Activated CD4-positive, alpha-beta T cell treated with anti-CD3 and anti-CD28 coated beads for 1 hour (primary cell): ENCODE measurements at regions not wholly inside any gene's neighbourhood (a gene's known extent, or its start where the extent isn't known, plus 50 kb on each side); places are given as distances from the start of the nearest gene placed in this dataset.

ENCODE experiments used
- DNase-seq: peaks from one replicate; pipeline ENCODE4 v3.0.0-alpha.2; 2020

DNA sequence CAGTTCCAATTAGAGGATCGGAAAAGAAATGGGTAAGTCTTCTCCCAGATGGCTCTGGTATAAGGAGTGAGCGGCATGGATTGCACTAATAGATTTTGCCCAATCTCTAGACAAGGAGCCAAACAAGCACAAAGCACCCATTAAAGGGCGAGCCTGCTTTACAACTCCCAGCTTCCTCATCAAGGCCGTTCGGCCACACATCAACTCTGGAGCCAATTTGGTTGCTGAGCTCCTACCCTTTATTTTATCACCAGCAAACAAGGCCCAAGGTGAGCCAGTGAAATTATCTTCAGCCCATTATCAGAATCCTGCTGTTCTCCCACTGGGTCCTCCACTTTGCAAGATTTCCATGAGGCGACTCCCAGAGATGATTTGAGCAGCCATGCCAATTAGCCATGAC is 292.2 kb upstream of the NPVF start:
- no peak for DNase-seq

DNA sequence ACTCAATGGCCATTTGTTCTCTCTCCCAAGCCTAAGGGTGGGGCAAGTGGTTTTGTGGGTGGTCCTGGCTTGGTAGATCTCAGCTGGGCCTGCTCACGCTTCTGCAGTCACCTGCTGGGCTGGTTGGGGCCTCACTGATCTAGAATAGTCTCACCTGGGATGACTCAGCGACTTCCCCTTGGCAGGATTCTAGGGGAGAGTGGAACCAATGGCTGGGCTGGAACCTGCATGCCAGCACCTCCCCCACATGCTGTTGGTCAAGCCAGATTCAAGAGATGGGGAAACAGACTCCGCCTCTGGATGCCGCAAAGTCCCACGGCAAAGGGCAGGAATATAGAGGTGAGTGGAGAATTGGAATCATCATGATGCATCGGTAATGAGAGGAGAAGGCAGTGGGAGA is 292.9 kb upstream of the NPVF start:
- no peak for DNase-seq

DNA sequence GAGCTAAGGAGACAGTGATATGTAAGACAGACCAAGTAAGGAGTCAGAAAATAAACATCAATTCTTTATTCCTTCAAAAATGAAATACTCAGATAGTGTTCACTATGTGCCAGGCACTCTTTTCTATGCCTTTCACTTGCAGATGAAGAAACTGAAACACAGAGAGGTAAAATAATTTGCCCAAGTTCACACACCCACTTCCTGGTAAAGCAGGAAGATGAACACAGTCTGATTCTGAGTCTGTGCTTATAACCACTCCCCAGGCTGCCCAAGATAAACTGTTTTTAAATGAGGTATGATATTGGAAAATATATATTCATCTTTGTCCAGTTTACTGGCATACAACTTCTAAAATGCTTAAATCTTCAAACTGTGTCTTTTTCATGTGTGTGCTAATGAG is 294.4 kb upstream of the NPVF start:
- DNase-seq: no peak

DNA sequence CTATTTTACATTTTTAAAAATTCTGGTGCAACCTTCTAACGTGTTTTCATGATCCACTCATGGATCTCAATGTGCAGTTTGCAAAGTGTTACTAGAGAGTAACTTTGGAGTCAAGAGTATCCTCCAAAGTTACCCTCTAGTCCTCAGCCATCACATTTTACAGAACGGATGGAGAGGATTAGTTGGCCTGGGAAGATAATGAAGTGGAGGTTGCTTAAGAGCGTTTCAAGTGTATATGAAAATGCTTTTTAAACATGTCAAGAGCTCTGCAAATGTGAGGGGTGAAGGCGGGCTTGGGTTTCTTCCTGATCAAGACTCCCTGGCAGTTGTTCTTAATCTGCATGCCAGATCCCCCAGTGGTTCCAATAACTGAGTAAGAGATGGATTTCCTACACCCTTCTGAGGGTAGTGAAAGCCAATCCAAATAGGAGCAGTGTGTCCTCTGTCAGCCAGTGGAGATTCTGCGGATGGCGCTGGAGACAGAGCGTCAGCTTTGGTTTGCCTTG is 299.4 kb upstream of the NPVF start:
- DNase-seq: no peak

DNA sequence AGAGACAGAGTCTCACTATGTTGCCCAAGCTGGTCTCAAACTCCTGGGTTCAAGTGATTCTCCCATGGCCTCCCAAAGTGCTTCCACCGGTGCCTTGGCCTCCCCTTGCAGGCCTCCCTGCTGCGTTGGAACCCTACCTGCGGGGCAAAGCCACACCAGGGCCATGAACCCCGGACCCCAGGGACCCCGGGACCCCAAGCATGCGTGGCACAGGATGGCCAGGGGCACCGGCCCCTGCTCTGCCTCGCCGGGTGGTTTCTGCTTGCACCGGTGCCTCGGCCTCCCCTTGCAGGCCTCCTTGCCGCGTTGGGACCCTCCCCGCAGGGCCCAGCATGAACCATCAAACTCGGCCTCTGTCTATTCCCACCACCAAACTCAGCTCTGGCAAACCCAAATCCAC is 301.0 kb upstream of the NPVF start:
- DNase-seq: no peak

DNA sequence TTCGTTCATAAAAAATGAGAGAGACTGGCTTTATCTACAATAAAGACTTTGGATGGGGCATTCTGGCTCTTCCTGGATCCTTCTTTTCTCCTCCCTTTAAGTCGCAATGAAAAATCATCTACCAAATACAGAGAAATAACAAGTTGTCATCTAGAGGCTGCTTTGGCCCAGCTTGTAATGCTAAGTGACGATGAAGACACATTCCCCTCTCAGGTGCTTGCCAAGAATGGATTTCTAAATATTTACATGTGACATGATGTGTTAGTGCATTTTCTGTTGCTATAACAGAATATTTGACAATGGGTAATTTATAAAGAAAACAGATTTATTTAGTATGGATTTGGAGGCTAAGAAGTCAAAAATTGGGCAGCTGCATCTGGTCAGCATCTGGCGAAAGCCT is 308.6 kb upstream of the NPVF start:
- DNase-seq: no peak

DNA sequence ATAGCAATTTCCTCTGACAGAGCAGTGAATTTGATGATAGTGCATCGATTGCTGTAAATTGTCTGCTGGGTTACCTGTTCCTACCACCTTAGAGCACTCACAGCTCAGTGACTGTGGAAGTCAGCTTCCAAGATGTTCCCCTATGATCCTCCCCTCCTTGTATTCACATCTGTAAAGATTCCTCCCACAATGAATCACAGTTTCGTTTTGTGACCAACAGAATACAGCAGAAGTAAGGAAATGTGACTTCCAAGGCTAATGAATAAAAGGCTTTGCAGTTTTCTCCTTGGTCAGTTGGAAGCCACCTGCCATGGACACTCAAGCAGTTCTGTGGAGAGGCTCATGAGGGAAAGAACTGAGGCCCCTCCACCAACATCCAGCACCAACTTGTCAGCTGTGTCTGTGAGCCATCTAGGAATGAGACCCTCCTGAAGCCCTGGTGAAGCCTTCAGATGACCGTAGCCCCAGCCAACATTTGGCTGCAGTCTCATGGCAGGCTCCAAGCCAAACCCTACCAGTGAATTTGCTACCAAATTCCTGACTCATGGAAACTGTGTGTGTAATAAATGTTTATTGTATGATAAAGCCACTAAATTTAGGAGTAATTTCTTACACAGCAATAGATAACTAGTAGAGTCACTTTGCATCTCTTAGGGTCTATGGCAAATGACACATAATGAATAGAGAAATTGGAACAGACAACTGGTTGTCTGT is 309.5 kb upstream of the NPVF start:
- DNase-seq: no peak

DNA sequence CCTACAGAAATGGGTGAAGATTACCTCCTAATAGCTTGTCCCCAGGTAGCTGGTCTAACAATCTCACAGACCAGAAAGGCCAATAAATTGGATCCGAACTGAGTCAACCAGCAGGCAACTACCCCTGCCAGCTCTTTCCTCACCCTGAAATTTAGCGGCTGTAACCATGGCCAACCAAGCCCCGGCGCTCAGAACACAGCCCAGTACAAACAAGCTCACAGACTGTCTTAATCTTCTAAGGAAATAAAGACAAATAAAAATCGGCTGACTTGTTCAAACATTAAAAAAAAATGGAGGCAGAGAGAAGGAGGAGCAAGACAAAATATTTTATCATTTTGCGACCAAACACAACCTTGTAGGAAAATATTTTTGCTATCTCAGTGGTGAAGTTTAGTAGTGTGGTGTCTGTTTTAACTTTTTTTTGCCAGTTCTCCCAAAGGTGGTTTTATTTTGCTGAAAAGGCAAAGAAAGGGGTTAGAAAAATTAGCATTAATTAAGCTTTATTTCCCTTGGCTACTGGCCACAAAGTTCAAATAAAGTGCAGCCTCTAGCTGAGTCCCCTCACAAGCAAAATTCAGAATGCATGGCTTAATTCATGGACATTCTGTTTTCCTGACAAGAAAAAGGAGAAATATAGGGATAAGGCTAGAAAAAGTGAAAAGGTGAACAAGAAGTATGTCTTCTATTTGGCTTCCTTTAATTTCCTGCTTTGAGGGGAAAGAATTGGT is 313.0 kb upstream of the NPVF start:
- DNase-seq: no peak

DNA sequence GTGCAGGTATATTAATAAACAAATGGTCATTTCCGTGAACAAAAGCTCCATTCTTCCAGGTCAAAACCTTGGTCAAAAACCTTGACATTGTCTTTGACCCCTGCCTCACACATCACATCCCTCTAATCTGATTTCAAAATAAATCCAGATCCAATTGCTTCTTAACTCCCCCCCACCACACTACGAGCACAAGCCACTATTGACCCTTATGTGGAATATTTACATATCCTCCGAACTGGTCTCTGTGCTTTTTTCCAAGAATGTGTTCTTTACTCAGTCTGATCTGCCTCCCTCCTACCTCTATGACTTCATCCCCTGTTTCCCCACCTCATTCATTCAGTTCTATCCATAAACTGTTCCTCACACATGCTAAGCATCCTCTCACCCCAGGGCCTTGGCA is 313.6 kb upstream of the NPVF start:
- no peak for DNase-seq

DNA sequence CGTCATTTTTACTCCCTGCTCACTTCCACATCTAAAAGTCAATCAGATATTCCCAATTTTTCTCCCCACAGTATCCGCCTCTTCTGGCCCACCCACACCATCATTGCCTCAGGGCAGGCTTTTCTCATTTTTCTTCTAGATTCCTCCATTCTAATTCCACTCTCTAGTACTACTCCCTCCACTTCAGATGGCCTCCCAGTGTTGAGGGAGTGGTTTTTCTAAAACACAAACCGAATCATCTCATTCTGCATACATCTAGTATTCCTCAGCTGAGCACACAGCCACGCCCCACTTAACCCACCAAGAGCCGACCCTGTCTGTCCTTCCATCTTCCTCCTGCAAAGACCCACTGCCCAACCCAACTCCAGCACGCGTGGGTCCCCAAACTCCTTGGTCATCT is 314.9 kb upstream of the NPVF start:
- no peak for DNase-seq

DNA sequence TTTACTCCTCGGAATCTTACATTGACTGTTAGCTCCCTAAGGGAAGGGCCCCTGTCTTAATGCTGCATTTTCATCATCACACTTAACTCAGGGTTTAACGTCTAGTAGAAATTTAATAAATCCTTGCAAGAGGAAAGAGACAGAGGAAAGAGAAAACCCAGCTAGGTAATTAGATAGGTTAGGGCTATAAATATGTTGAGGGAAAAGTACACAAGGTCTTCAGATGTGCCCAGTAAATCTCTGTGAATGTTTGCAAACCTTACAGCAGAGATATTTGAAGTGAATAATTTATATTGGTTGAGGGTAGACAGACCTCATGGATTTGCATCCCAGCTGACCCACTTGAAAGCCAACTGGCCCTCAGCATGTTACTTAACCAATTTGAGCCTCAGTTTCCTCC is 315.5 kb upstream of the NPVF start:
- DNase-seq: no peak

DNA sequence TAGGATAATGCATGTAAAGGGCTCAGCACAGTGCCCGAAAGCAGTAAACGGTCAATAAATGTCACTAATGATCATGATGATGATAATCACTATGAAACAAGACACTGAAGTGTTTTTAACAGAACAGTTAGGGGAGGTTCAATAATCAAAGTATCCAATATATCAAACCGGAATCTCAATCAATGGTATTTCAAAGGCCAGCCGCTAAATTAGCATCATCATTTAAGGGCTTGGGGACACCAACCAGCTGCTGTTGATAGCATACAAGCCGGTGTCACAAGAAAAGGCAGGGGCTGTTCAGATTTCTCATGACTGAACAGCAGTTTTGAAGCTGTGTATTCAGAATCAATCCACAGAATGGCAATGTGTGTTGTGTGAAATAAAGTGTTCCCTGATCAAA is 316.0 kb upstream of the NPVF start:
- DNase-seq: no peak

DNA sequence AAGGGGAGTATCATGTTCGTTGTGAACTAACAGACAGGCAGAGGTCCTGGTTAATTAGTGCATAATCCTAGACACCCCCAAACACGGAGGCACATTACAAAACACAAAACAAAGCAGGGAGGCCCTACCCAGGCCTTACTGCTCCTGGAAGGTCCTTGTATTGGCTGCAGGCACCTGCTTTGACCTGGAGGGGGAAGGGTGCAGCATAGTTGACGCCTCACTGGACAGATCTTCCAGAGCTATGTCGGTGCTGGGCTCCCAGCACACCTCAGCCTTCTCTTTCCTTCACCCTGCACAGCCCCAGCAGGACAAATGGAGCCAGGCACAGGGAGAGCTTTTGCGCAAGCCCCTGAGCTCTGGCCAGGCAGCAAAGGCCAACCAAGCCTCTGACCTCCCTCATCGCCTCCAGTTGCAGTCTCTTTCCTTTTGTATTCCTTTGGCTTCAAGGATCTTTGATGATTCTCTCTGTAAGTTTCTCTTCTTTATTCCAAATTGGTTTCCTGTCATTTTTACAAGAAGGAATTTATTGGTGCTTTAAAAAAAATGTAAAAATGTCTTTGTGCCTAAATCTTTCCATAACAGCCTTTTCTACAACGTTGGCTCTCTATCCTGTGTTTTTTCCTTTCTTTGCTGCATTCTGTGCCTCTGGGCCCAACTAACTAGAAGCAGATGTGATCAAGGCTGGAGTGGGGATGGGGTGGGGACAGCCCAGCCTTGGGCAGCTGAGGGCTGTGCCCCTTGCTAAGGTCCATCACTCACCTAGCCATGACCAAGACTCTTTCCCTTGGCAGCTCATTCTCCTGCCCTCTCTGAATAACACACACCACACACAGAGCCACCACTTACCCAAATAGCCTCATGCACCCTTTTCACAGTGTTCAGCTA is 317.1 kb upstream of the NPVF start:
- no peak for DNase-seq

DNA sequence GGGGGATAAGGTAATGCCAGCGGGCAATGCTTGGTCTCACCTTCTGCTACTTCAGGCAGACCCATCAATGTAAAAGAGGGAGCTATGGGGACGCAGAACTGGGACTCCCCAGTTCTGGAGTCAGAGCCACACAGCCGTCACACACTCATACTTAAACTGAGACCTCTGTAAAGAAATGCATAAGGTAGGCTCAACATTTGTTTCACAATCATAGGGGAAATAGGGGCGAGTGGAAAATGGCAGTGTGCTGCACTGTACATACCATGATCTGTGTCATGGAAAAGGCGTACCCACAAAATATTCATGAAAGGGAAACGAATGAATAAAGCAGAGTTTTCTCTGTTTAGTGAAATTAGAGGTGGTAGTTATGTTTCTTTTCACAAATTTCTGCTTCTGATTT is 318.0 kb upstream of the NPVF start:
- DNase-seq: no peak

DNA sequence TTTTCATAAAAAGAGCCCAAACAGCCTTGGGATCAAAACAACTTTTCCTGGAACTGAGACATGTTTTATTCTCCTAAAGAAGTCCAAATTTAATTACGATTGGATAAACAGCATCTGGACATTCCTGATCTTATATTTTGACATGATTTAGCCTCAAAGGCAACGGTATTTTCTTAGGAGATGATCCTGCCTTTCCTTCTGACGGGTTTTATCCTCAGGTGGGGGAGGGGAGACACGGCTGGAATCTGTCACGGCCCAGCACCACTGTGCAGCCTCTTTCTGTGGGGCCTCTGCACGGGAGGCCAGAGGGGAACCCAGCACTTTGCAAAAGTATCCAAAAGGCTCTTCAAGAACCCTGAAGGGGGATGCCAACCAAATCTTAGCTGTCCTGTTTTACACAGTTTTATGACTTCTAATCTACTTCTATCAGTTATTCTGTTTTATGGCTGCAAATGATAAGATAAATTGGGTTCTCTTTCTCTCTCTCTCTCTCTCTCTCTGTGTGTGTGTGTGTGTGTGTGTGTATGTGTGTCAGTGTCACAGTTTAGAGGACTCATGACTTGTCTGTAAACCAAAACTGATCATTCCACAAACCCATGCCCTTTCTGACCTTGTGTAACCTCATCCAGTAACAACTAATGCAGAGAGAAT is 321.1 kb upstream of the NPVF start:
- DNase-seq: no peak

DNA sequence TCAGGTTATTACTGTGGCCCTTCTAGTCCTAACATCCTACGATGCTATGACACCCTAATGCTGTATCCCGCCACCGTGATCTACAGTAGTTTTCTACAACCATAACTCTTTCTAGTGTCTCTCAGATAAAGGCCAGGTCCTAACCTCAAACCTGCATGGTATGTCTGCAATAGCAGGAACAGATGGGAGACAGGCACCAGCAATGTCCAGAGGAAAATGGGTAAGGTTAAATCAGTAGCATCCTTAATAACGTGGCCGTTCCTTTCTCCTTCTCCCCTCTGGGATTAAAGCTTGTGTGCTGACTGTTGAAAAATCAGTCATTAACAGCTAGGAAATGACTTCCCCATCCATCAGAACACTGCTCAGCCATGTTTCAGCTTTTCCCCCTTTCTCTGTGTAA is 321.9 kb upstream of the NPVF start:
- DNase-seq: no peak

DNA sequence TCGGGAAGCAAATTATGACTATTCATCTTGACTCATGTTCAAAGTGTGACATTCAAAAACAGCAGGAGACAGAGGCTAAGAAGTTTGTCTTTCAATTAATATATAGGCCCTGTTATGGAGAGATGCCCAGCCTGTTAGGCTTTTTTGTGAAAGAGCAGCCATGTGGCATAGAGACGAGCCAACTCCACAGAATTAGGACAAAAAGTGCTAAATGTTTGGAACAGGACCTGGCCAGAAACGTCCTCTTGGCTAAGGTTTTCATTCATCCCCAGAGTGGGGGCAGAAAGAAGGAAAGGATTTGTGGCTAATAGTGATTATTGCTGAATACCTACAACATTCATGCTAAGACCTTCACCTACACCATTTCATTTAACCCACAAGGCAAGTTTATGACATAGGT is 324.7 kb upstream of the NPVF start:
- DNase-seq: no peak

DNA sequence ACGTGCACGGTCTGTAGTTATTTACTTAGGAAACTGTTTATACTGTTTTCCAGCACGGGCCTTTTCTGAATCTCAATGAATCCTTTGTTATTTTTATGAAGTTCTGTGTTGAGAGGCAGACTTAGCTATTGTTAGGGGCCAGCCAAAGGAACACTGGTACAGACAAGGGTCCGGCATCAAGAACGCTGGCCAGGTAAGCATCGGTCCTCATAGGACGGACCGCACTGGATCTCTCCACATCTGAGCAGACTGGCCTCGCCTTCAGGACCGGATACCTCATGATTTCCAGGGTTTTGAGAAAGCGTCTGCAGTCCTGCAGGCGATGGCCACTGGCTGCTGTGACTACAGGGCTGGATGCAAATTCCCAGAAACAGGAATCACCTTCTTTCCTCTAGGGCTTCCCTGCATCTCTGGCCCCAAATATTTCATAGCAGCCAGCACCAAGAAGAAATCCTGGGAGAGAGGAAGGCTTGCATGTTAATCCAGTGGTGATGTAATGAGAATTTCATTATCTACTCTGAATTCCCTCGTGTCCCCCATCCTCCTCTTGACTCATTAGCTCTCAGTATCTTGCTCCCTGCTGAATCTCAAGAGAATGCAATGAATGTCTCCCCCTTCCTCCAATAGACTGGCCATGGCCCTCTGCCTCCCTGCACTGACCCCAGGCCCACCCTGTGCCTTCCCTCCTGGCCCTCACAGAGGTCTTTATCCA is 325.4 kb upstream of the NPVF start:
- no peak for DNase-seq

DNA sequence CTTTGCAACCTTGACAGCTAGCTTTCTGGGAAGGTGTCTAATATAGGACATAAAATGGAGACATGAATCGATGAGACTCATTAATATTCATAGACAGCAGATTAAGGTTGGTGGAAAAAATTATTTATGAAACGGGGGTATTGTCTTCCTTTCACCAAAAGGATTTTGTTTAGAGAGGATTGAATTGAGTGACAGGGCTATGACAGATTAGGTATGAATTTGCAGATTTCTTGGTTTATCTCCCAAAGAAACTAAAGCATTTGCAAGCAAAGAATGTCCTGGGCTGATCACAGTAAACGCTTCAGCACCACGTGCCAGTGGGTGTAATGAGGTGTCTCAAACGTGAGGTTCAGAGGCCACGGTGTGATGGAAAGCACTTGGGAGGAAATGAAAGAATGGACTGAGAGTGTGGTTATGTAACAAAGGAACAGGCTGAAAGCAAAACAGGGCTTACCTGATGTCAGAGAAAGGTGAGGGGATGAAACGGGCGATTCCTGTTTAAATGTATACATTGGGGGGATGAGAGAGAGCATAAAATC is 329.2 kb upstream of the NPVF start:
- no peak for DNase-seq

DNA sequence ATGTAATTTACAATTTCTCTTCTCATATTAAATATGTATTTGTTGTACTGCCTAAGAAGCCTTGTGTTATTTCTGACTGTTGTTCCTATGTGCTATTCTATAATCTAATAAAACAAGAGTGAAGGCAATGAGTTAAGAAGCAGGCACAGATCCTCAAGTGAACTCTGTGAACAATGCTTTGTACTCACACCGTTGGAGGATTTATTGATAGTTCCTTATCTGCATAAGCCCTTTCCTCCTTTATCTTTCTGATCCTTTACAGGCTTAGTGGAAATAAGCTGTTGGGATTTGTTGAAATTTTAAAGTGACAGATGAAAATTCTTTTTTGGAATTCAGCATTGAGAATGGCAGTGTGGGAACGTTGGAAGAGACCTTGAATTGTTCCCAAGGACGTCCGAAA is 329.6 kb upstream of the NPVF start:
- no peak for DNase-seq

DNA sequence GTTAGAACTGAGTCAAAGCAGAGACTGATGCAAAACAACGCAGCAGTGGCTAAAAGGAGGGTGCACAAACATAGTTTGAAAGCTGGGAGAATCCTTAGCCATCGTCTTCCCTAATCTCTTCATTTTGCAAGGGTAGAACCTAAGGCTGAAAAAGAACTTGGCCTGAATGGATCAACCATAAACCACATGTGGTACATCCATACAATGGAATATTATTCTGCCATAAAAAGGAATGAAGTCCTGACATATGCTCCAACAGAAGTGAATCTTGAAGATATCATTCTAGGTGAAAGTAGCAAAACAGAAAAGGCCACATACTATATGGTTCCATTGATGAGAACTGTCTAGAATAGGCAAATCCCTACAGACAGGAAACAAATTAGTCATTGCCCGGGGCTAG is 330.3 kb upstream of the NPVF start:
- no peak for DNase-seq
